Smooth muscle cell (in vitro differentiated cells): ENCODE measurements at regions not wholly inside any gene's neighbourhood (a gene's known extent, or its start where the extent isn't known, plus 50 kb on each side); places are given as distances from the start of the nearest gene placed in this dataset.

Source experiments
- DNase-seq: peaks from one replicate; lab custom pipeline; 2025; ENCODE audit not compliant: unreplicated experiment; lab: John Stamatoyannopoulos, UW
- H2AFZ ChIP-seq: fragments of 200-600 bp; sonication (generic); 2 replicates; pipeline ENCODE4 v1.6.0; 2016; ENCODE audit warnings: antibody characterized with exemption, low read depth, mild to moderate bottlenecking
- H3F3A ChIP-seq: fragments of 200-600 bp; sonication (generic); 2 replicates; pipeline ENCODE4 v1.6.0; 2017; ENCODE audit warnings: antibody characterized with exemption, low read depth
- H3K27ac ChIP-seq: fragments of 200-600 bp; sonication (generic); 2 replicates; pipeline ENCODE4 v1.5.1; 2016; ENCODE audit warnings: low read depth, mild to moderate bottlenecking
- H3K27me3 ChIP-seq: fragments of 200-600 bp; sonication (generic); 2 replicates; pipeline ENCODE4 v1.6.1; 2016; ENCODE audit warnings: low read depth, mild to moderate bottlenecking
- H3K36me3 ChIP-seq: fragments of 200-600 bp; sonication (generic); 2 replicates; pipeline ENCODE4 v1.5.1; 2016; ENCODE audit warnings: low read depth
- H3K4me1 ChIP-seq: fragments of 200-600 bp; sonication (generic); 2 replicates; pipeline ENCODE4 v1.5.1; 2016; ENCODE audit warnings: low read depth
- H3K4me2 ChIP-seq: fragments of 200-600 bp; sonication (generic); 2 replicates; pipeline ENCODE4 v1.6.0; 2016; ENCODE audit warnings: mild to moderate bottlenecking
- H3K4me3 ChIP-seq: fragments of 200-600 bp; sonication (generic); 2 replicates; pipeline ENCODE4 v1.5.1; 2016; ENCODE audit warnings: mild to moderate bottlenecking
- H3K79me2 ChIP-seq: fragments of 200-600 bp; sonication (generic); 2 replicates; pipeline ENCODE4 v1.6.0; 2016; ENCODE audit warnings: low read depth, mild to moderate bottlenecking
- H3K9ac ChIP-seq: fragments of 200-600 bp; sonication (generic); 2 replicates; pipeline ENCODE4 v1.6.0; 2016; ENCODE audit warnings: low read depth
- H3K9me3 ChIP-seq: fragments of 200-600 bp; sonication (generic); replicated peaks from 2 replicates; pipeline ENCODE4 v1.5.1; 2016; ENCODE audit warnings: low read depth
- H4K20me1 ChIP-seq: fragments of 200-600 bp; sonication (generic); 2 replicates; pipeline ENCODE4 v1.6.0; 2016; ENCODE audit warnings: low read depth
- CTCF ChIP-seq: fragments of 200-600 bp; sonication (generic); IDR thresholded peaks from 2 replicates; pipeline ENCODE4 v1.5.1; 2017; ENCODE audit warnings: borderline replicate concordance, mild to moderate bottlenecking, antibody characterized with exemption; ENCODE audit not compliant: insufficient read depth, poor library complexity, severe bottlenecking
- WGBS: methylation state at CpG from one replicate; pipeline ENCODE4 v1.1.7; 2016; ENCODE audit warnings: low lambda C conversion rate; 5-methylcytosine and 5-hydroxymethylcytosine counted together

- Histone ChIP-seq H3K4me1 (peaks cover 17% of the 10 kb centered on the region), H3K27ac (no peak overlapping the region), H3K4me3 (no peak overlapping the region), H3K36me3 (no peaks in the 10 kb centered on the region), H3K79me2 (no peaks in the 10 kb centered on the region), H3K4me2 (no peak overlapping the region), H4K20me1 (no peaks in the 10 kb centered on the region), H2AFZ (no peak overlapping the region), H3F3A (peaks cover 14% of the 10 kb centered on the region), H3K9me3 (no peaks in the 10 kb centered on the region), H3K9ac (no peak overlapping the region), H3K27me3 (no peaks in the 10 kb centered on the region)
- TF ChIP-seq CTCF = no peak
- no peak for DNase-seq
Measured at GRCh38 chr3:107204121-107204520, 173.1 kb upstream of the CCDC54 start.

GRCh38 chr3:107205358-107205757 lies 171.9 kb upstream of the CCDC54 start:
- no peaks in the 10 kb centered on the region for H3K9me3 ChIP-seq
- no peak for TF ChIP-seq CTCF
- H2AFZ ChIP-seq = no peak overlapping the region
- peaks cover 20% of the 10 kb centered on the region for H3F3A ChIP-seq
- no peaks in the 10 kb centered on the region for H3K27me3 ChIP-seq
- H3K36me3 ChIP-seq = no peaks in the 10 kb centered on the region
- no peak overlapping the region for H3K4me2 ChIP-seq
- no peaks in the 10 kb centered on the region for H3K79me2 ChIP-seq
- DNase-seq = no peak
- no peak overlapping the region for H3K9ac ChIP-seq
- no peaks in the 10 kb centered on the region for H4K20me1 ChIP-seq
- peaks cover 19% of the 10 kb centered on the region for H3K4me1 ChIP-seq
- no peak overlapping the region for H3K27ac ChIP-seq
- 60% methylated on average over 3 of the region's 3 CpGs for WGBS
- H3K4me3 ChIP-seq = no peak overlapping the region

GRCh38 chr3:107206141-107206540 lies 171.1 kb upstream of the CCDC54 start:
- DNase-seq = no peak
- Histone ChIP-seq H3K4me3 (no peak overlapping the region), H3K4me1 (peaks cover 19% of the 10 kb centered on the region), H2AFZ (no peak overlapping the region), H3K36me3 (no peaks in the 10 kb centered on the region), H3K9me3 (no peaks in the 10 kb centered on the region), H3K9ac (no peak overlapping the region), H3K27me3 (no peaks in the 10 kb centered on the region), H3K27ac (no peak overlapping the region), H3F3A (peaks cover 20% of the 10 kb centered on the region), H4K20me1 (no peaks in the 10 kb centered on the region), H3K4me2 (no peak overlapping the region), H3K79me2 (no peaks in the 10 kb centered on the region)
- peak; percentile 78 for TF ChIP-seq CTCF
- 25% methylated on average over 1 of the region's 1 CpG for WGBS

- Histone ChIP-seq H3K9ac (no peak overlapping the region), H2AFZ (no peak overlapping the region), H3K27me3 (no peaks in the 10 kb centered on the region), H3K36me3 (no peaks in the 10 kb centered on the region), H3F3A (peaks cover 20% of the 10 kb centered on the region), H3K9me3 (no peaks in the 10 kb centered on the region), H4K20me1 (no peaks in the 10 kb centered on the region), H3K4me1 (peaks cover 19% of the 10 kb centered on the region), H3K4me2 (no peak overlapping the region), H3K79me2 (no peaks in the 10 kb centered on the region), H3K27ac (peak overlapping the region; percentile 75), H3K4me3 (no peak overlapping the region)
- TF ChIP-seq CTCF = no peak
- no peak for DNase-seq
Measured at GRCh38 chr3:107206945-107207344, 170.3 kb upstream of the CCDC54 start.
